GM11168 (cell line): ENCODE measurements at regions not wholly inside any gene's neighbourhood (a gene's known extent, or its start where the extent isn't known, plus 50 kb on each side); places are given as distances from the start of the nearest gene placed in this dataset.

Experiments
- in situ Hi-C: fragments of 300-500 bp; cut with MboI; formaldehyde crosslinking; loops from one replicate; pipeline ENCODE4 v1.12.0; 2022; ENCODE audit warnings: low sequenced_read_pairs; ENCODE audit not compliant: unreplicated experiment

- in situ Hi-C loops, result no loop called here
These were observed 204.8 kb downstream of the TLE4 start for GRCh38 chr9:79776581-79776980.
